Right forelimb (tissue), 1 donor: ENCODE measurements at regions not wholly inside any gene's neighbourhood (a gene's known extent, or its start where the extent isn't known, plus 50 kb on each side); places are given as distances from the start of the nearest gene placed in this dataset.

Source experiments
- DNase-seq: peaks from one replicate; pipeline ENCODE4 v3.0.0-alpha.2; 2018

DNA sequence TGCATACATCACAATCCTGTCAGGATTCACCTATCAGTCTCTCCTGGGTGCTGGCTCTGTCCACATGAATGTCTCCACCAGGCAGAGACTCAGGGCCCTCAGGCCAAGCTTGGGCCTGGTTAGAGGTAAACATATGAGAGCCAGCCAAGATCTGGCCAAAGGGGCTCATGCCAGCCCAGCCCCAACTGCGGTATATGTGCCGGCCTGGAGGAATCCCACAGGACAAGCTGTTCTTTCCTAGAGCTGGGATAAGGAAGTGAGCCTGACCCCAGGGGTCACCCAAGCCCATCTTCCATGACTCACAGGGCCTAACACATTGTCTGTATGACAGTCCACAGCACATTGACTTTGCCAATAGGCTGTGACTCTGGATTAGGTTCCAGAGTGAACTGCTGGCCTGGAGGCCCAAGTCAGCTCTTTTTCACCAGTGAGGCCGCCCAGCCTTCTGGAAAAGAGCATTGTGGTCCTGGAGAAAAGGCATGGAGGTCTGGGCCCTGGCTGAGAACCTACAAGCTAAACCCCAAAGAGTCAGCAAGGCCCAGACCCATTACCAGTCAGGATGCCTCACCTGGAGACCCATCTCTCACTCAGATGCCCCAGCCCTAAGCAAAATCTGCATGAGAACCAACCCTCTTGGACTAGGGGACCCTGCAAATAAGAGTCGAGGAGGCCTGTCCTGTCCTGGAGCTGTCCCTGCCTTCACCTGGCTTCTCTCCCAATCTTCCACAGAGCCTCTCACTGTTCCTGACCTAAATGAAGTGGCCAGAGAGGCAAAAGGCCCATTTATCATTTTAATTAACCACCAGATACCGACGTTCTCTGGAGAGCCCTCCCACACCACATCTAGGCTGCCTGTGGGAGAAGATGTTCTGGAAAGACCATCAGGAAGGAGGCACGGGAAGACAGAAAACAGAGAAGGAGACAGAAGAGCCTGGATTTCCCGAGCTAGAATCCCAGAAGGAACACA, 120.9 kb upstream of the PKDCC start:
- no peak for DNase-seq

GRCh38 chr2:41927581-41928264, 120.1 kb upstream of the PKDCC start:
- DNase-seq: no peak

DNA sequence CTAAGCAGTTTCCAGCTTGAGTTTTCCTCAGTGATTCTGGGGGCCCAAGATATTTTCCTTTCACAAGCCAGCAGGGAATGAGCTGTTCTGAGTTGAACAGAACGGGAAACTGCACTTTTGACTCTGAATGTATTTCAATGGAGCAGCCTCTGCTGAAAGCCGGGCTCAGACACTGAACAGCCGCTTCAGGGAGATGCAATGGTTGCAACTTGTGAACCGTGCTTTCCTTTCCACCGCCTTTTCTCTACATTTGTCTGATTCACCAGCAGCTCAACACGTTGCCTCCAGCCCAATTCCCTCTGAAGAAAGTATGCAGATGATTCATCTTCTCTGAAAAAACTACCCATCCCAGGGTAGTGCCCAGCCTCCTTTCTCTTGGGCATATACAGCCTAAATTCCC, 119.3 kb upstream of the PKDCC start:
- DNase-seq: no peak

- no peak for DNase-seq
Observed at GRCh38 chr2:41930807-41931566, 116.8 kb upstream of the PKDCC start.

GRCh38 chr2:41932241-41933045, 115.4 kb upstream of the PKDCC start:
- DNase-seq: peak; percentile 92

DNA sequence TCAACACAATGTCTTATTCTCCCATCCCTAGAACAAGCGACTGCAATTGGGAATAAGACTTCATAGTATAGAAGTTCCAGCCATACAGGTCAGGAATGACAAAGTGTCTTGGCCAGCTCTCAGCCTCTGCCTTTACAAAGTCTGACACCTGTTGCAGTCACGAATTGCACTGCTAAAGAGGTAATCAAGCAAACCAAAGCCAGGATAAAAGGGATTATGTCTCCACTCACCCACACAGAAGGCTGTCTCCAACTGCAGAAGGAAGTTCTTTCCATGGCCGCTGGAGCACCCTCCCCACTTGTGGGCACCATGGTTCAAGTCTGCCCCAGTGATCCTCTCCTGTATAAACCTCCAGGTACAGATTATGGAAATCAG, 114.8 kb upstream of the PKDCC start:
- DNase-seq: no peak

DNA sequence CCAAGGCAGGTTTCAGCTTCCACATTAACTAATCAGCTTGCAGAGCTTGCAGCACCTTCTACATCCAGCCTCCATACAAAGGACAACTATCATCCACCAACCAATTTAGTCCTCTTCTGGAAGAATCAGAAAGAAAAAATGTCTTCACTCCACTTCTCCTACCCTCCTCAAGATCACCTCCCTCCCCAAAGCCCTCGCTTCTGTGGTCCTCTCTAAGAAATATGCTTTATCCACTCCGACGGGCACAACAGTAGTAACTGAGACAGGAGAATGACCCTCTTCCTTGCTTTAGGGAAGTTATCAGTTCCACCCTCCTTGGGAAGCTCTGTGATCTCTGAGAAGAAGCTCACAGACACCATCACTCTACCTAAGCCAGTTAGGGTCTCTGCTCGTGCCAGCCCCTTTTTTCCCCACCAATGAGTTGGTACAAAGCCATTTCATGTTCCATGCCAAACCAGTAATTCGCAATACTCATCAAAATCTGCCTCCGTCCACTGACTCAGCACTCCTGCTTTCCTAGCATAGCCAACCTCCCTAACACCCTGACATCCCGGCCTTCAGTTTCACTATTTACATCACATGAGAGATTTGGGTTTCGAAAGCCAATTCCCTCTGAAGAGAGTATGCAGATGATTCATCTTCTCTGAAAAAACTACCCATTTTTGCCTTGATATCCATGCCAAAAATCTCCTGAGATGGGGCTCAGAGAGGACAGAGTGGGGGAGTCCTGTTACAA, 114.1 kb upstream of the PKDCC start:
- DNase-seq: no peak

GRCh38 chr2:41934329-41934958, 113.4 kb upstream of the PKDCC start:
- peak; percentile 54 for DNase-seq

GRCh38 chr2:41935002-41935401, 112.8 kb upstream of the PKDCC start:
- DNase-seq: no peak

- no peak for DNase-seq
Observed at GRCh38 chr2:41935825-41936224, 112.0 kb upstream of the PKDCC start.

- no peak for DNase-seq
Observed at GRCh38 chr2:41936771-41937463, 110.9 kb upstream of the PKDCC start.

DNA sequence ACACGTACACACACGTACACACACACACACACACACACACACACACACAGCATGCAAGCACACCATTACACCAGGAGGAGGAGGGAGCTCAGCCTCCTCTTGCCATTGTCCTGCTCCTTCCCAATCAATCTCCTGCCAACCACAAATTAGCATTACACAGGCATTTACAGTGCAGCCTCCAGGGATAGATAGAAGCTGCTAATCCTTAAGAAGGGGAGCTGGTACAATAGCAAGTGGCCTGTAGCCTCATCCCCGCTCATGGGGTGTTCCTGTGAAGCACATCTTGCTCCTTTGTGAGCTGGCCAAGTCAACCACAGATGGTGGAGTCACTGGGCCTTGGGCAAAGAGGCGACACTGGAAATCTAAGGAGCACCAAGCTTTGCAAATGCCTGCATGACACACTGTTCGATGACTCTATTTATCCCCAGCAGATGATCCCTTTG, 110.3 kb upstream of the PKDCC start:
- no peak for DNase-seq

DNA sequence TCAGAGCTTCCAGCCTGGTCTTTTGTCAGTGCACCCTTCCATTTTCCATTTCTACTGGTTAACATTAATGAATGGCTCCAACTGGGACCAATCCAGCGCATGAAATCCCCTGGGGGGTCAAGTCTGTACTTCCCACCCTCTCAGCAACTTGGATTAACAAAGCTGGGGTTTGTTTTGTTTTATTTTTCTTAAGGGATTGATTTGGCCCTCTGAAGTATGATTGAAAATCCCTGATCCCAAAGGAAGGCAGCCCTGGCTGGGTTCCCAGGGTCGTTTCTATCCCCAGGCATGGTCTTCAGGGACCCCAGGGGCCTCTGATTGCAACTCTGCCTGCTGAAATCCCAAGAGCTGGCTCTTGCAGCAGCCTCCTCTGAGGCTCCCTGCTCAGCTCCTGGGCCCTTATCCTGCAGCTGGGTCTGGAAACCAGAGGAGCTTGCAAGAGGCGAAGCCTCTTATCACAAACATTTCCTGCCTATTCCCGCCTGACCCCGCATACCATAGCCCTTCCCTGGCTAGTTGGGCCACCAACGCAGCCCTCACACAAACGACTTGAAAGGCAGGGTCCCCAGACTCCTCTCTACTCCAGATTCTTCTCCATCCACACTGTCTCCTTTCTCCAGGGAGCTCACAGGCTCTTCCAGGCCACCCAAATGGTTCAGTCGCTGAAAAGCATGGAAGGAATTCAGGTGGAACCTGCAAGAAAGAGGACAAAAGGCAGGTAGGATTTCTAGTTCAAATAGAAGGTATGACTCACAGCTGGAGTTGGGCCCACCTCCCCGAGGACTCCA, 109.7 kb upstream of the PKDCC start:
- DNase-seq: no peak

GRCh38 chr2:41940060-41940744, 107.6 kb upstream of the PKDCC start:
- no peak for DNase-seq

- DNase-seq: no peak
Observed at GRCh38 chr2:41940745-41941063, 107.1 kb upstream of the PKDCC start.

DNA sequence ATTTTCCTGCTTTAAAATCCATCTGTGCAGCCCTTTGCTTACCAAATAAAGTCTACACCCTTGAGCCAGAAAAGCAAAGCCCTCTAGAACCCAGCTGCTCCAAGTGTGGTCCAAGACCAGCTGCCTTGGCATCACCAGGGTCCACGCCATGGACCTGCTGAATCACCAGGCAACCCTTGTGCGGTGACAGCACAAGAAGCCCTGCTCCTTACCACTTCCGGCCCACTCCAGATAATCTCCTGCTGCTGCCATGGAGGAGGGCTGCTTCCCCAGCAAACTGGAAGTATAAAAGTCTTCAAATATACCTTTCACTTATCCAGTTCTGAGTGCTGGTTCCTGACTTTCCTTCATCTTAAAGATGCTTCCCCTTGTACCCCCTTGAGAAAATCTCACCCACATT, 106.0 kb upstream of the PKDCC start:
- no peak for DNase-seq

DNA sequence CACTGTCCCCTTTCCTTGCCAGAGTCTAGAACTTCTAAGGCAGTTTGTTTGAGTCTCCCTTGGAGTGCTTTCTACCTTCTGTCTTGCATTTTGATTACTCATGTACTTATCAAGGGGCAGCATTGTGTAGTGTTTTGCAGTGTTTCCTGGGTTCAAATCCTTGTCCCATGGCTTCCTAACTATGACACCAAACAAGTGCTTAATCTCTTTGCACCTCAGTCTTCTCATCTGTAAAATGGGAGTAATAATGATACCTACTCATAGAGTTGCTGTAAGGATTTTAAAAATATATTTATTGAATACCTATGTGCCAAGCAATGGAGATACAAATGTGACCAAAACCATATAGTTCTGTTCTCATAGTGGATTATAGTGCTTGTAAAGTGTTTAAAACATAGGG, 105.5 kb upstream of the PKDCC start:
- no peak for DNase-seq

DNA sequence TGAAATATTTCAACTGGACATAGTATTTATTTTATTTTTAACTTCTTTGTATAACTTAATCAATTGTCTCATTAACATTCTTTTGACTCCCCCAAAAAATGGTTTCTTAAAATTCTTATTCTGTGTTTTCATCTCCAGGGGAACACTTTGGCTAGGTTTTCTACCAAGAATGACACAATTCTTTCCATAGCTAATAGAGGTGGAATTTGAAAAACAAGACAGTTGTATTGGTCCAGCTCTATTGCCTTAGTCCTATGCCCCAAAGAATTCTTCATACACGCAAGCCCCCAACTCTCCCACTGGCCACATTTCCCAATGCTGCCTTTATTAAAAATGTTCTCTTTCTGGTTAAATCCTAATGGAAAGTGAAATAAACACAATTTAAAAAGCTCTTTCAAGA, 104.7 kb upstream of the PKDCC start:
- no peak for DNase-seq

- DNase-seq: no peak
Observed at GRCh38 chr2:41944220-41944880, 103.5 kb upstream of the PKDCC start.
